Embryonic facial prominence (tissue), 1 donor: ENCODE measurements at regions not wholly inside any gene's neighbourhood (a gene's known extent, or its start where the extent isn't known, plus 50 kb on each side); places are given as distances from the start of the nearest gene placed in this dataset.

Source experiments
- DNase-seq: peaks from one replicate; pipeline ENCODE4 v3.0.0-alpha.2; 2016; ENCODE audit errors: extremely low spot score

DNA sequence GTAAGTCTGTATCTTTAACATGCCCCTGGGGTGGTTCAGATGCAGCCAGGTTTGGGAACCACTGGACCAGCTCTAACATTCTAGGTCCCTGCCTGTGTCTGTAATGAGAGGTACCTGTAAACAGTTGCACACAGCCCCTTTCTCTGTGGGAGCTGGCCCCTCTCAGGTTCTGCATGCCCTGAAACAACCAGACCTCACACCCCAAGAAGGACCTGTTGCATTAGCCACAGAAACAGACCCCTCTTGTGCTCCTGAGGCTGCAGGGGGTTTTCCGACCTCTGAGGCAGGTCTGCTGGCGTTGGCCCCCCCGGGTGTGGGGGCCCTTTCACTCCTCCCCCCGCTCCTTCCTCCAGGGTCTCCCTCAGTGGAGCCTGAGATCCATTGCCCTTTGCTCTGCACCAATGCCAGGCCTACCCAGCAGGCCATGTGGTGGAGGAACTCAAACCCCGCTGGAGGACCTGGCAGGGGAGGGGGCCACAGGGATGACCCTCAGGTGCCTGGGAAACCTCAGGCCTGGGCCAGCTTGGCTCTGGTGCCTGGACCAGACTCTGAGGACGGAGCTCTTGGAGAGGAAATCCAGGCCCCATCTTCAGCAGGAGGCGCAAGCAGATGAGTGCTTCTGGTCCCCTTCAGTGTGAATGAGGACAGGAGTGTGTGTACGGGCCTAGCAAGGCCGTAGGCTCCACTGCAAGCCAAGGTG is 61.4 kb upstream of the PJA1 start:
- DNase-seq = no peak

- DNase-seq = peak; percentile 62
These were observed 57.1 kb upstream of the PJA1 start for GRCh38 chrX:69222103-69223090.

DNA sequence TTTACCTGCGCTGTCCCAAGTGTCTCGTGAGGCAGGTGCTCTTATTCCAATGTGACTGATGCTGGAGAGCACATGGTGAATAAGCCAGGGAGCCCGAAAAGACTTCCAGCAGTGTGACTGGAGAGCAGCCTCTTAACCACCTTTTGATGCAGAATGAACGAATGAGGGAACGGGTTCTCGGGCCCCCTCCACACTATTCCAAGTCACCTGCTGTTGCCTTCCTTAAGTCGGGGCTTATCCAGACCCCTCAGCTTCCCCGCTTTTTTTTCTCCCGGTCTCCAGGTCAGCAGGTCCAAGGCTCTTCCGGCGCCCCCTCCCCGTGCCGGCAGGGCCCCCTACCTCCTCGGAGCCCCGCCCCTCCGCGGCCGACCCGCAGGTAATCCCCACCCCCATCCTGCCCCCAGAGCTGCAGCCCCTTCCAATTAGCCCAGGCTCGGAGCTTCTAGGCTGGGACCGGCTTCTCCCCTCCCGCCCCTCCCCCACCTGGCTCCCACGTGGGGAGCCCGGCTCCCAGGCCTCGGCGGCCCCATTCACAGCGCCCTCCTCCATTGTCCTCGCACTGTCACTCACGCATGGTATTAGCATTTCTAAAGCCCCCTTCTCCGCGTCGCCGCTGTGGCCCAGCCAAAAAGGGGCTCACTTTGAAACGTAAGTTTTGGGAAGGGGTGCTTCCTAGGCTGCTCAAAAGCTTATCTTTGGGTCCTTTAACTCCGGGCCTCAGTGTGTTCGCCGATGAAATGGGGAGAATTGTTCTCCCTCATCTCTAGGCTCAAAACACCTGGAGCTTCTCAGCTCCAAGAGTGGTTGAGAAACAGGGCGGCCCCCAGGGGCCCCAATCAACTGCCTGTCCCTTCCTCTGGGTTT is 56.2 kb upstream of the PJA1 start:
- DNase-seq = no peak

DNA sequence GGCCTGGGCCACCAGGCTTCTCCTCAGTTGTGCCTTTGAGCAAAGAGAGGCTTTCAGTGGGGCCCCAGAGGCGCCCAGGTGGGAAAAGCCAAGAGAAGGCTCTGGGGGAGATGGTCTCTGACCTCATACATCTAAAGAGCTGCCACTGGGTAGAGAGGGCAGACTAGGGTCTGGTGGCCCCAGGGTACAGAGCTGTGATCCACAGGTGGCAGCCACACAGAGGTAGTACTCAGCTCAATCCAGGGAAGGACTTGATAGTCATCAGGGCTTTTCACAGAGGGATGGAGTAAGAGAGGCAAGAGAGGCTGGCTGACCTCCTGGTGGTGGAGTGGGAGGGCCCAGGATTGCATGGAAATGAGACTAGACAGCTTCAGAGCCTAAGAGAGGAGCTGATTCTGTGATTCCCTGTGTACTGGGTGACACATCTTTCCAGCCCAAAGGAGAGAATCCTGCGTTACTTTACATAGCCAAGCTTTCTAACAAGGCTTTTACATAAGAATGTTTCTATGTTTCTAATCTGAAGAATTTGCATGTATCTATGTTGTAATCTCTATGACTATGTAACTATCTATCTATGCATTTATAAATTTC is 53.2 kb upstream of the PJA1 start:
- DNase-seq = no peak

DNA sequence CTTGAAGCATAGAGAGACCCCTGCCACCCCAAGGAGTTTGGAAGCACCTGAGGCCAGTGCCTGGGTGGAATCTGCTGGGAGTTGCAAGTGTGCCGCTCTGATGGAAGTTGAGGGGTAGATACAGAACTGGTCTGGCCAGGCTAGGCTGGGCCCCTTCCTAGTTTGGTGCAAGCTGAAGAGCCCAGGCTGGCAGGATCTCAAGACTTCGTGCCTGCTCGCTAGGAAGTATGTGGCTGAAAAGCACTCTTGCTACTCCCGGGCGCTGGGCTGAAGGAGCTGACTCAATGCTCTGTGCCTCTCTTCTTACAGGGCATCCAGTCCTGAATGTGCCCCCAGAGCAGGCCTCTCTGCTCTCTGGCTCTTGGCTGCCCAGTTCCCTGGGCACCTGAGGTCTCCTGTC is 51.7 kb upstream of the PJA1 start:
- no peak for DNase-seq

GRCh38 chrX:69216446-69216845 is 51.2 kb upstream of the PJA1 start:
- DNase-seq = no peak

DNA sequence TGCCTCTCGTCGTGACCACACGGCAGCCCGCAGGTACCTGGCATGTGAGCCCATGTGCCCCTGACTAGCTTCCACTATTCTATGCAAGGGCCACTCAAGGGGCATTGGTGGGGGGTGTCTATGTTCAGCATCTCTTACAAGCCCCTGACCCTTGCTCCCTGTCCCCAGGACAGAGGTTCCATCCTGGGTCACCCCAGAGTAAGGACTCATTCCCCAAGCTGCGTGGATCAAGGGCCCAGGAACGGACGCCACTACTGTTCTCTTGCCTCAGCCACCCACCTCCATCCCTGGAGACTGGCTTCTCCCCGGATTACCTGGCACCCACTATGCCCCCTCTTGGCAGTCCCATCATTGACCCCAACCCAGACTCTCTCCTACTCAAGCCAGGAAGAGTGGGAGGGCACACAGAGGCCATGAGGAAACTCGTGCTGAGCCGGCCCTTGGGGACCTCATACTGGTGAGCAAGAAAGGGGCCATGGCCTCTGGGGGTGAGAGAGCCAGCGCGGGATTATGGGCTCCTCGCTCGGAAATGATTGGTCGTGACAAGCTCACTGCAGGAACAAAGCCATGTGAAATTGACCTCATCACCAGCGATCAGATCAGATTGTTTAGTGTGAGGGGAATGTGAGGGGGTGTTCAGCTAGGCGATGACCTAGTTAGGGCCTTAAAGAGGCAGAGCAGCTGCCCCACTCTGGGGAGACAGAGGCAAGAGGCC is 50.1 kb upstream of the PJA1 start:
- DNase-seq = no peak
